ENCODE measurements at regions not wholly inside any gene's neighbourhood (a gene's known extent, or its start where the extent isn't known, plus 50 kb on each side); places are given as distances from the start of the nearest gene placed in this dataset.

- TF ChIP-seq HCFC1 (IDR thresholded peaks at IDR 0.05; ENCODE audit: low read depth, low read length) = no peak
- no peak for TF ChIP-seq PPARG (CRISPR knock-in tag; conservative IDR thresholded peaks at IDR 0.05)
Observed at GRCh38 chr22:49404576-49405241, 423.0 kb downstream of the BRD1 start (continued).

- no peak overlapping the region for H3K4me3 ChIP-seq (replicated peaks in 1 of 3; ENCODE audit: insufficient read depth in 1 of 3, low read depth in 2 of 3, low read length in 3 of 3)
- DNase-seq (ENCODE audit: low spot score) (no peak), FAIRE-seq (no peak), ATAC-seq (no peak)
- H3K4me2 ChIP-seq (ENCODE audit: low read depth, low read length) = no peak overlapping the region
- ChIA-PET POLR2A (no interaction called here), CTCF (ENCODE audit: low intra/inter-chr PET ratio, low total read pairs) (no interaction called here)
- BruUV-seq (replicated peaks) = no TSS peak
- no peaks in the 10 kb centered on the region for H4K20me1 ChIP-seq (ENCODE audit: insufficient read depth, low read length)
- in situ Hi-C loops (cut with HindIII; ENCODE audit: extremely low pct_ligation_motif_present, low pct_unique_long_range_greater_than_20kb) (no loop called here), intact Hi-C loops (cut with micrococcal nuclease; ENCODE audit: unreplicated experiment) (no loop called here)
- 42% methylated on average over 9 of the region's 10 CpGs for WGBS (ENCODE audit: low lambda C conversion rate)
- TF ChIP-seq PRDM4 (CRISPR knock-in tag; IDR thresholded peaks at IDR 0.05; ENCODE audit: borderline replicate concordance) = no peak
- H2AFZ ChIP-seq (ENCODE audit: low read length) = no peak overlapping the region
- no peaks in the 10 kb centered on the region for H3K9me3 ChIP-seq (ENCODE audit: low read length)
- no peak overlapping the region for H3K9ac ChIP-seq (ENCODE audit: insufficient read depth, low read depth, low read length)
- H3K4me1 ChIP-seq (ENCODE audit: insufficient read depth, low read length) = no peaks in the 10 kb centered on the region
- no peak overlapping the region for H3K27ac ChIP-seq (ENCODE audit: extremely low read length, insufficient read depth, low read length)
- no peaks in the 10 kb centered on the region for H3K36me3 ChIP-seq (replicated peaks in 1 of 2; ENCODE audit: control insufficient read depth in 1 of 2, insufficient read depth in 2 of 2, low read length in 2 of 2)
- no peaks in the 10 kb centered on the region for H3K79me2 ChIP-seq (ENCODE audit: insufficient read depth, low read length)
- peaks cover 0 to 64% of the 10 kb centered on the region in 2 experiments; a peak in 4 of 5 replicates for H3K27me3 ChIP-seq (ENCODE audit: control insufficient read depth in 1 of 2, insufficient read depth in 2 of 2, low read length in 2 of 2)
Observed at GRCh38 chr22:49404020-49404419, 423.7 kb downstream of the BRD1 start.

GRCh38 chr22:49403102-49403501, 424.6 kb downstream of the BRD1 start:
- BruUV-seq (replicated peaks) = no TSS peak
- TF ChIP-seq ESRRA (CRISPR knock-in tag; IDR thresholded peaks at IDR 0.05; ENCODE audit: low read depth) = no peak
- no peak for TF ChIP-seq MZF1 (CRISPR knock-in tag; IDR thresholded peaks at IDR 0.05; ENCODE audit: borderline replicate concordance)
- TF ChIP-seq ZNF446 (CRISPR knock-in tag; IDR thresholded peaks at IDR 0.05) = no peak
- TF ChIP-seq HMG20B (CRISPR knock-in tag; conservative IDR thresholded peaks at IDR 0.05) = no peak
- TF ChIP-seq HMGXB3 (CRISPR knock-in tag; IDR thresholded peaks at IDR 0.05; ENCODE audit: borderline replicate concordance) = no peak
- no peak for TF ChIP-seq MED1 (CRISPR knock-in tag; IDR thresholded peaks at IDR 0.05)
- no peak for TF ChIP-seq ZC3H13 (CRISPR knock-in tag; IDR thresholded peaks at IDR 0.05)
- TF ChIP-seq STAG1 (CRISPR knock-in tag; IDR thresholded peaks at IDR 0.05) = no peak

More at GRCh38 chr22:49403102-49403501, 424.6 kb downstream of the BRD1 start:
- no peak overlapping the region for H2AFZ ChIP-seq (ENCODE audit: low read length)
- H3K9me3 ChIP-seq (ENCODE audit: low read length) = no peaks in the 10 kb centered on the region
- ChIA-PET CTCF (ENCODE audit: low intra/inter-chr PET ratio, low total read pairs) (no interaction called here), POLR2A (no interaction called here)
- no peaks in the 10 kb centered on the region for H4K20me1 ChIP-seq (ENCODE audit: insufficient read depth, low read length)
- no peaks in the 10 kb centered on the region for H3K4me1 ChIP-seq (ENCODE audit: insufficient read depth, low read length)
- no peak overlapping the region for H3K4me3 ChIP-seq (replicated peaks in 1 of 3; ENCODE audit: insufficient read depth in 1 of 3, low read depth in 2 of 3, low read length in 3 of 3)
- no peak overlapping the region for H3K27ac ChIP-seq (ENCODE audit: extremely low read length, insufficient read depth, low read length)
- intact Hi-C loops (cut with micrococcal nuclease; ENCODE audit: unreplicated experiment) = no loop called here
- no peaks in the 10 kb centered on the region for H3K79me2 ChIP-seq (ENCODE audit: insufficient read depth, low read length)
- peaks cover 3 to 64% of the 10 kb centered on the region in 2 experiments; a peak in 3 of 5 replicates for H3K27me3 ChIP-seq (ENCODE audit: control insufficient read depth in 1 of 2, insufficient read depth in 2 of 2, low read length in 2 of 2)
- no peak overlapping the region for H3K4me2 ChIP-seq (ENCODE audit: low read depth, low read length)
- in situ Hi-C loops (cut with HindIII; ENCODE audit: extremely low pct_ligation_motif_present, low pct_unique_long_range_greater_than_20kb) = no loop called here
- 51% methylated on average over 4 of the region's 6 CpGs for WGBS (ENCODE audit: low lambda C conversion rate)
- ATAC-seq = no peak
- no peak for DNase-seq (ENCODE audit: low spot score)
- no peak overlapping the region for H3K9ac ChIP-seq (ENCODE audit: insufficient read depth, low read depth, low read length)
- H3K36me3 ChIP-seq (replicated peaks in 1 of 2; ENCODE audit: control insufficient read depth in 1 of 2, insufficient read depth in 2 of 2, low read length in 2 of 2) = no peaks in the 10 kb centered on the region
- no peak for FAIRE-seq

All from HepG2 (cell line).